GM23338 (cell line): ENCODE measurements at regions not wholly inside any gene's neighbourhood (a gene's known extent, or its start where the extent isn't known, plus 50 kb on each side); places are given as distances from the start of the nearest gene placed in this dataset.

Experiments used
- ATAC-seq: fragments of 200-7000 bp; cut with Tn5 transposase; 3 replicates; pipeline ENCODE4 v1.9.1; 2020
- DNase-seq: peaks from one replicate; pipeline ENCODE4 v3.0.0-alpha.2; 2015; ENCODE audit warnings: low spot score
- H2AFZ ChIP-seq: fragments of 200-600 bp; sonication (generic); 2 replicates; pipeline ENCODE4 v1.8.0; 2016; ENCODE audit warnings: antibody characterized with exemption, mild to moderate bottlenecking, moderate library complexity
- H3F3A ChIP-seq: fragments of 200-600 bp; sonication (generic); replicated peaks from 2 replicates; pipeline ENCODE4 v1.8.0; 2017; ENCODE audit warnings: antibody characterized with exemption, mixed run types, low read depth
- H3K27ac ChIP-seq: fragments of 200-600 bp; sonication (generic); 2 replicates; pipeline ENCODE4 v1.6.1; 2016; ENCODE audit warnings: low read depth
- H3K27me3 ChIP-seq: fragments of 200-600 bp; sonication (generic); 2 replicates; pipeline ENCODE4 v1.8.0; 2016; ENCODE audit warnings: mild to moderate bottlenecking, mixed run types, moderate library complexity; ENCODE audit not compliant: insufficient read depth
- H3K36me3 ChIP-seq: fragments of 200-600 bp; sonication (generic); 2 replicates; pipeline ENCODE4 v1.8.0; 2016; ENCODE audit warnings: mild to moderate bottlenecking; ENCODE audit not compliant: insufficient read depth
- H3K4me1 ChIP-seq: fragments of 200-600 bp; sonication (generic); 2 replicates; pipeline ENCODE4 v1.8.0; 2016; ENCODE audit warnings: mild to moderate bottlenecking, moderate library complexity; ENCODE audit not compliant: insufficient read depth
- H3K4me2 ChIP-seq: fragments of 200-600 bp; sonication (generic); 2 replicates; pipeline ENCODE4 v1.7.1; 2017; ENCODE audit warnings: mixed run types
- H3K4me3 ChIP-seq: fragments of 200-600 bp; sonication (generic); 2 replicates; pipeline ENCODE4 v1.6.1; 2016; ENCODE audit warnings: mixed run types
- H3K79me2 ChIP-seq: fragments of 200-600 bp; sonication (generic); replicated peaks from 2 replicates; pipeline ENCODE4 v1.8.0; 2017; ENCODE audit warnings: mild to moderate bottlenecking; ENCODE audit not compliant: insufficient read depth
- H3K9me2 ChIP-seq: fragments of 200-600 bp; sonication (generic); 2 replicates; pipeline ENCODE4 v1.8.0; 2017; ENCODE audit not compliant: insufficient read depth
- H4K20me1 ChIP-seq: fragments of 200-600 bp; sonication (generic); replicated peaks from 2 replicates; pipeline ENCODE4 v1.8.0; 2017; ENCODE audit warnings: mild to moderate bottlenecking; ENCODE audit not compliant: insufficient read depth
- H3K27ac Mint-ChIP-seq: 2 replicates; pipeline ENCODE4 v1.8.0; 2020; ENCODE audit warnings: inconsistent platforms, mild to moderate bottlenecking, moderate library complexity, mixed read lengths
- H3K27me3 Mint-ChIP-seq: 3 replicates; pipeline ENCODE4 v1.8.0; 2022; ENCODE audit warnings: low read depth, mild to moderate bottlenecking, moderate library complexity, mixed read lengths, inconsistent platforms; ENCODE audit not compliant: insufficient read depth, poor library complexity
- H3K36me3 Mint-ChIP-seq: 3 replicates; pipeline ENCODE4 v1.8.0; 2021; ENCODE audit warnings: low read depth, mild to moderate bottlenecking, inconsistent platforms, moderate library complexity, mixed read lengths
- H3K4me1 Mint-ChIP-seq: 3 replicates; pipeline ENCODE4 v1.8.0; 2020; ENCODE audit warnings: mild to moderate bottlenecking, inconsistent platforms, mixed read lengths
- H3K4me3 Mint-ChIP-seq: 3 replicates; pipeline ENCODE4 v1.8.0; 2021; ENCODE audit warnings: moderate library complexity, mild to moderate bottlenecking, inconsistent platforms, mixed read lengths
- H3K9me3 Mint-ChIP-seq: 3 replicates; pipeline ENCODE4 v1.8.0; 2020; ENCODE audit warnings: moderate library complexity, mild to moderate bottlenecking, inconsistent platforms, mixed read lengths
- CREB1 ChIP-seq: fragments of 250-450 bp; sonication (Bioruptor Pico); IDR thresholded peaks from 2 replicates; pipeline ENCODE4 v1.5.0; 2020; ENCODE audit warnings: low read depth, mild to moderate bottlenecking, moderate library complexity
- EZH2phosphoT487 ChIP-seq: fragments of 200-600 bp; sonication (generic); IDR thresholded peaks from one replicate; pipeline ENCODE4 v1.8.1; 2018; ENCODE audit warnings: antibody characterized with exemption; ENCODE audit not compliant: unreplicated experiment
- NANOG ChIP-seq: IDR thresholded peaks from 2 replicates; pipeline ENCODE4 v1.6.1; 2016; ENCODE audit warnings: antibody characterized with exemption, borderline replicate concordance
- POLR2AphosphoS5 ChIP-seq: IDR thresholded peaks from 2 replicates; pipeline ENCODE4 v1.6.1; 2016; ENCODE audit warnings: antibody characterized with exemption, low read depth
- STAT1 ChIP-seq: IDR thresholded peaks from one replicate; pipeline ENCODE4 v1.6.1; 2016; ENCODE audit warnings: antibody characterized with exemption; ENCODE audit not compliant: unreplicated experiment
- ZNF114 ChIP-seq: fragments of 250-450 bp; sonication (Bioruptor Pico); IDR thresholded peaks from 2 replicates; pipeline ENCODE4 v1.5.0; 2020; ENCODE audit warnings: mild to moderate bottlenecking, moderate library complexity
- ZNF331 ChIP-seq: fragments of 250-450 bp; sonication (Bioruptor Pico); IDR thresholded peaks from 2 replicates; pipeline ENCODE4 v1.5.0; 2020; ENCODE audit warnings: low read depth, mild to moderate bottlenecking, moderate library complexity
- TF ChIP-seq, protein P1 (sequence below), 2 experiments: fragments of 200-600 bp in 1 of 2; sonication (generic) in 1 of 2; conservative IDR thresholded peaks; 2 replicates each; pipeline versions ENCODE4 v1.5.1 to v1.6.1; 2016 to 2017; ENCODE audit warnings: antibody characterized with exemption in 2 of 2, low read depth in 2 of 2, mild to moderate bottlenecking in 2 of 2, moderate library complexity in 1 of 2
- TF ChIP-seq, protein P2 (sequence below): fragments of 250-450 bp; sonication (Bioruptor Pico); IDR thresholded peaks from 2 replicates; pipeline ENCODE4 v1.5.0; 2020; ENCODE audit warnings: mild to moderate bottlenecking, moderate library complexity
- TF ChIP-seq, protein P3 (sequence below): IDR thresholded peaks from 2 replicates; pipeline ENCODE4 v1.6.1; 2016; ENCODE audit warnings: antibody characterized with exemption

DNA sequence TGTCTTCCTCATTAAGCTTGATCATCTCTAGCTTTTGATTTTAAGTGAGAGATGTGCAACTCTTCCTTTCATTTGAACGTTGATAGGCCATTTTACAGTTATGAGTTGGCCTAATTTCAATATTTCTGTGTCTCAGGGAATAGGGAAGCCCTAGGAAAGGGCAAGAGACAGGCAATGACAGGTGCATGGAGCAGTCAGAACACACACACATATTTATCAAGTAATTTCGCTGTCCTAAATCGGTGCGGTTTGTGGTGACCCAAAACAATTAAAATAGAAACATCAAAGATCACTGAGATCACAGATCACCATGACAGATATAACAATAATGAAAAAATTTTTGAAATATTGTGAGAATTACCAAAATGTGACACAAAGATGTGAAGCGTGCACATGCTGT, 87.7 kb upstream of the LSM6 start:
- Histone ChIP-seq H3K79me2 (no peaks in the 10 kb centered on the region), H3K9me2 (no peaks in the 10 kb centered on the region), H3K27me3 (no peaks in the 10 kb centered on the region), H4K20me1 (no peaks in the 10 kb centered on the region), H3K27ac (no peak overlapping the region), H3F3A (no peaks in the 10 kb centered on the region), H3K4me3 (no peak overlapping the region), H3K4me2 (no peak overlapping the region), H3K36me3 (no peaks in the 10 kb centered on the region), H3K4me1 (no peaks in the 10 kb centered on the region), H2AFZ (no peak overlapping the region)
- no peak overlapping the region for H3K4me3 Mint-ChIP-seq
- H3K27ac Mint-ChIP-seq: no peak overlapping the region
- H3K27me3 Mint-ChIP-seq: no peaks in the 10 kb centered on the region
- H3K36me3 Mint-ChIP-seq: no peaks in the 10 kb centered on the region
- no peaks in the 10 kb centered on the region for H3K9me3 Mint-ChIP-seq
- H3K4me1 Mint-ChIP-seq: no peaks in the 10 kb centered on the region
- TF ChIP-seq CREB1 (CRISPR knock-in tag): no peak
- DNase-seq: no peak
- no peak for ATAC-seq

- Mint-ChIP-seq H3K27ac (no peak overlapping the region), H3K4me1 (no peaks in the 10 kb centered on the region), H3K9me3 (no peaks in the 10 kb centered on the region), H3K27me3 (peaks cover 1% of the 10 kb centered on the region), H3K4me3 (no peak overlapping the region), H3K36me3 (no peaks in the 10 kb centered on the region)
- Histone ChIP-seq H3K79me2 (no peaks in the 10 kb centered on the region), H4K20me1 (no peaks in the 10 kb centered on the region), H3K4me2 (no peak overlapping the region), H3F3A (no peaks in the 10 kb centered on the region), H3K4me3 (no peak overlapping the region), H3K36me3 (no peaks in the 10 kb centered on the region), H3K27ac (no peak overlapping the region), H3K27me3 (no peaks in the 10 kb centered on the region), H3K9me2 (no peaks in the 10 kb centered on the region), H3K4me1 (no peaks in the 10 kb centered on the region), H2AFZ (peak overlapping the region; percentile 64)
- DNase-seq (no peak), ATAC-seq (no peak)
- TF ChIP-seq EZH2phosphoT487: no peak
- TF ChIP-seq NANOG: no peak
- TF ChIP-seq STAT1: no peak
- TF ChIP-seq POLR2AphosphoS5: no peak
- TF ChIP-seq, protein P1, sequence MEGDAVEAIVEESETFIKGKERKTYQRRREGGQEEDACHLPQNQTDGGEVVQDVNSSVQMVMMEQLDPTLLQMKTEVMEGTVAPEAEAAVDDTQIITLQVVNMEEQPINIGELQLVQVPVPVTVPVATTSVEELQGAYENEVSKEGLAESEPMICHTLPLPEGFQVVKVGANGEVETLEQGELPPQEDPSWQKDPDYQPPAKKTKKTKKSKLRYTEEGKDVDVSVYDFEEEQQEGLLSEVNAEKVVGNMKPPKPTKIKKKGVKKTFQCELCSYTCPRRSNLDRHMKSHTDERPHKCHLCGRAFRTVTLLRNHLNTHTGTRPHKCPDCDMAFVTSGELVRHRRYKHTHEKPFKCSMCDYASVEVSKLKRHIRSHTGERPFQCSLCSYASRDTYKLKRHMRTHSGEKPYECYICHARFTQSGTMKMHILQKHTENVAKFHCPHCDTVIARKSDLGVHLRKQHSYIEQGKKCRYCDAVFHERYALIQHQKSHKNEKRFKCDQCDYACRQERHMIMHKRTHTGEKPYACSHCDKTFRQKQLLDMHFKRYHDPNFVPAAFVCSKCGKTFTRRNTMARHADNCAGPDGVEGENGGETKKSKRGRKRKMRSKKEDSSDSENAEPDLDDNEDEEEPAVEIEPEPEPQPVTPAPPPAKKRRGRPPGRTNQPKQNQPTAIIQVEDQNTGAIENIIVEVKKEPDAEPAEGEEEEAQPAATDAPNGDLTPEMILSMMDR (conservative IDR thresholded peaks at IDR 0.05; ENCODE audit: low read depth in 2 of 2): no peak
- no peak for TF ChIP-seq ZNF331
- TF ChIP-seq, protein P2, sequence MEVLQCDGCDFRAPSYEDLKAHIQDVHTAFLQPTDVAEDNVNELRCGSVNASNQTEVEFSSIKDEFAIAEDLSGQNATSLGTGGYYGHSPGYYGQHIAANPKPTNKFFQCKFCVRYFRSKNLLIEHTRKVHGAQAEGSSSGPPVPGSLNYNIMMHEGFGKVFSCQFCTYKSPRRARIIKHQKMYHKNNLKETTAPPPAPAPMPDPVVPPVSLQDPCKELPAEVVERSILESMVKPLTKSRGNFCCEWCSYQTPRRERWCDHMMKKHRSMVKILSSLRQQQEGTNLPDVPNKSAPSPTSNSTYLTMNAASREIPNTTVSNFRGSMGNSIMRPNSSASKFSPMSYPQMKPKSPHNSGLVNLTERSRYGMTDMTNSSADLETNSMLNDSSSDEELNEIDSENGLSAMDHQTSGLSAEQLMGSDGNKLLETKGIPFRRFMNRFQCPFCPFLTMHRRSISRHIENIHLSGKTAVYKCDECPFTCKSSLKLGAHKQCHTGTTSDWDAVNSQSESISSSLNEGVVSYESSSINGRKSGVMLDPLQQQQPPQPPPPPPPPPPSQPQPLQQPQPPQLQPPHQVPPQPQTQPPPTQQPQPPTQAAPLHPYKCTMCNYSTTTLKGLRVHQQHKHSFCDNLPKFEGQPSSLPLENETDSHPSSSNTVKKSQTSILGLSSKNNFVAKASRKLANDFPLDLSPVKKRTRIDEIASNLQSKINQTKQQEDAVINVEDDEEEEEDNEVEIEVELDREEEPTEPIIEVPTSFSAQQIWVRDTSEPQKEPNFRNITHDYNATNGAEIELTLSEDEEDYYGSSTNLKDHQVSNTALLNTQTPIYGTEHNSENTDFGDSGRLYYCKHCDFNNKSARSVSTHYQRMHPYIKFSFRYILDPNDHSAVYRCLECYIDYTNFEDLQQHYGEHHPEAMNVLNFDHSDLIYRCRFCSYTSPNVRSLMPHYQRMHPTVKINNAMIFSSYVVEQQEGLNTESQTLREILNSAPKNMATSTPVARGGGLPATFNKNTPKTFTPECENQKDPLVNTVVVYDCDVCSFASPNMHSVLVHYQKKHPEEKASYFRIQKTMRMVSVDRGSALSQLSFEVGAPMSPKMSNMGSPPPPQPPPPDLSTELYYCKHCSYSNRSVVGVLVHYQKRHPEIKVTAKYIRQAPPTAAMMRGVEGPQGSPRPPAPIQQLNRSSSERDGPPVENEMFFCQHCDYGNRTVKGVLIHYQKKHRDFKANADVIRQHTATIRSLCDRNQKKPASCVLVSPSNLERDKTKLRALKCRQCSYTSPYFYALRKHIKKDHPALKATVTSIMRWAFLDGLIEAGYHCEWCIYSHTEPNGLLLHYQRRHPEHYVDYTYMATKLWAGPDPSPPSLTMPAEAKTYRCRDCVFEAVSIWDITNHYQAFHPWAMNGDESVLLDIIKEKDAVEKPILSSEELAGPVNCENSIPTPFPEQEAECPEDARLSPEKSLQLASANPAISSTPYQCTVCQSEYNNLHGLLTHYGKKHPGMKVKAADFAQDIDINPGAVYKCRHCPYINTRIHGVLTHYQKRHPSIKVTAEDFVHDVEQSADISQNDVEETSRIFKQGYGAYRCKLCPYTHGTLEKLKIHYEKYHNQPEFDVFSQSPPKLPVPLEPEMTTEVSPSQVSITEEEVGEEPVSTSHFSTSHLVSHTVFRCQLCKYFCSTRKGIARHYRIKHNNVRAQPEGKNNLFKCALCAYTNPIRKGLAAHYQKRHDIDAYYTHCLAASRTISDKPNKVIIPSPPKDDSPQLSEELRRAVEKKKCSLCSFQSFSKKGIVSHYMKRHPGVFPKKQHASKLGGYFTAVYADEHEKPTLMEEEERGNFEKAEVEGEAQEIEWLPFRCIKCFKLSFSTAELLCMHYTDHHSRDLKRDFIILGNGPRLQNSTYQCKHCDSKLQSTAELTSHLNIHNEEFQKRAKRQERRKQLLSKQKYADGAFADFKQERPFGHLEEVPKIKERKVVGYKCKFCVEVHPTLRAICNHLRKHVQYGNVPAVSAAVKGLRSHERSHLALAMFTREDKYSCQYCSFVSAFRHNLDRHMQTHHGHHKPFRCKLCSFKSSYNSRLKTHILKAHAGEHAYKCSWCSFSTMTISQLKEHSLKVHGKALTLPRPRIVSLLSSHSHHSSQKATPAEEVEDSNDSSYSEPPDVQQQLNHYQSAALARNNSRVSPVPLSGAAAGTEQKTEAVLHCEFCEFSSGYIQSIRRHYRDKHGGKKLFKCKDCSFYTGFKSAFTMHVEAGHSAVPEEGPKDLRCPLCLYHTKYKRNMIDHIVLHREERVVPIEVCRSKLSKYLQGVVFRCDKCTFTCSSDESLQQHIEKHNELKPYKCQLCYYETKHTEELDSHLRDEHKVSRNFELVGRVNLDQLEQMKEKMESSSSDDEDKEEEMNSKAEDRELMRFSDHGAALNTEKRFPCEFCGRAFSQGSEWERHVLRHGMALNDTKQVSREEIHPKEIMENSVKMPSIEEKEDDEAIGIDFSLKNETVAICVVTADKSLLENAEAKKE (CRISPR knock-in tag): no peak
- no peak for TF ChIP-seq ZNF114
- TF ChIP-seq, protein P3, sequence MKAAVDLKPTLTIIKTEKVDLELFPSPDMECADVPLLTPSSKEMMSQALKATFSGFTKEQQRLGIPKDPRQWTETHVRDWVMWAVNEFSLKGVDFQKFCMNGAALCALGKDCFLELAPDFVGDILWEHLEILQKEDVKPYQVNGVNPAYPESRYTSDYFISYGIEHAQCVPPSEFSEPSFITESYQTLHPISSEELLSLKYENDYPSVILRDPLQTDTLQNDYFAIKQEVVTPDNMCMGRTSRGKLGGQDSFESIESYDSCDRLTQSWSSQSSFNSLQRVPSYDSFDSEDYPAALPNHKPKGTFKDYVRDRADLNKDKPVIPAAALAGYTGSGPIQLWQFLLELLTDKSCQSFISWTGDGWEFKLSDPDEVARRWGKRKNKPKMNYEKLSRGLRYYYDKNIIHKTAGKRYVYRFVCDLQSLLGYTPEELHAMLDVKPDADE: no peak
These were observed 99.4 kb upstream of the LSM6 start for GRCh38 chr4:146076081-146076480.
